T-helper 2 cell treated with Interferon-gamma antibody and Interleukin-4, amounts not matched to agents 100 ng/mL and 5 ng/mL, for 36 hours (primary cell): ENCODE measurements at regions not wholly inside any gene's neighbourhood (a gene's known extent, or its start where the extent isn't known, plus 50 kb on each side); places are given as distances from the start of the nearest gene placed in this dataset.
"Not testable (repeated sequence)": the region's sequence is repeated elsewhere in the genome, so short reads cannot be mapped to it uniquely, and the experiment has no call there.

Source experiments
- intact Hi-C: fragments of 100-400 bp; cut with micrococcal nuclease; formaldehyde crosslinking; loops from one replicate; pipeline ENCODE4 v1.15.1; 2023

GRCh38 chr1:147103416-147104155, 68.7 kb downstream of the PRKAB2 start:
- intact Hi-C loops, result not testable (repeated sequence)

- intact Hi-C loops, result no loop called here
Observed at GRCh38 chr1:147099192-147099591, 73.1 kb downstream of the PRKAB2 start.

- intact Hi-C loops, result not testable (repeated sequence)
Observed at GRCh38 chr1:147098338-147098973, 73.8 kb downstream of the PRKAB2 start.

- intact Hi-C loops, result no loop called here
Observed at GRCh38 chr1:147095691-147096090, 76.6 kb downstream of the PRKAB2 start.

- intact Hi-C loops, result no loop called here
Observed at GRCh38 chr1:147091801-147092200, 80.5 kb downstream of the PRKAB2 start.

- intact Hi-C loops, result no loop called here
Observed at GRCh38 chr1:147089457-147089856, 82.8 kb downstream of the PRKAB2 start.

- intact Hi-C loops, result no loop called here
Observed at GRCh38 chr1:147086129-147086528, 86.1 kb downstream of the PRKAB2 start.

- intact Hi-C loops, result loop anchor here (1.0 to 5.0 kb wide), 2 partner anchors 88 to 158 kb away; partner anchors contain the start of genes CHD1L and PRKAB2
Observed at GRCh38 chr1:147084273-147085096, 87.8 kb downstream of the PRKAB2 start.

GRCh38 chr1:147083919-147084272, 88.4 kb downstream of the PRKAB2 start:
- intact Hi-C loops, result loop anchor here (1.0 to 5.0 kb wide), 2 partner anchors 88 to 158 kb away; partner anchors contain the start of genes CHD1L and PRKAB2

GRCh38 chr1:147080671-147081394, 91.4 kb downstream of the PRKAB2 start:
- intact Hi-C loops, result loop anchor here (5.0 kb wide), 1 partner anchor 161 kb away; the partner anchor contains the start of gene CHD1L

- intact Hi-C loops, result loop anchor here (5.0 kb wide), 1 partner anchor 162 kb away; the partner anchor contains the start of gene CHD1L
Observed at GRCh38 chr1:147080006-147080661, 92.1 kb downstream of the PRKAB2 start.

GRCh38 chr1:147079400-147080005, 92.8 kb downstream of the PRKAB2 start:
- intact Hi-C loops, result loop anchor here (5.0 kb wide), 1 partner anchor 163 kb away; the partner anchor contains the start of gene CHD1L

- intact Hi-C loops, result no loop called here
Observed at GRCh38 chr1:147078606-147079399, 93.5 kb downstream of the PRKAB2 start.

- intact Hi-C loops, result no loop called here
Observed at GRCh38 chr1:147077936-147078605, 94.2 kb downstream of the PRKAB2 start.

- intact Hi-C loops, result no loop called here
Observed at GRCh38 chr1:147077523-147077922, 94.7 kb downstream of the PRKAB2 start.

GRCh38 chr1:147077081-147077480, 95.2 kb downstream of the PRKAB2 start:
- intact Hi-C loops, result no loop called here

GRCh38 chr1:147076442-147076841, 95.8 kb downstream of the PRKAB2 start:
- intact Hi-C loops, result no loop called here
